Muscle layer of duodenum (tissue), 2 donors: ENCODE measurements at regions not wholly inside any gene's neighbourhood (a gene's known extent, or its start where the extent isn't known, plus 50 kb on each side); places are given as distances from the start of the nearest gene placed in this dataset.
"Not testable (repeated sequence)": the region's sequence is repeated elsewhere in the genome, so short reads cannot be mapped to it uniquely, and the experiment has no call there.

Source experiments
- H3K27ac ChIP-seq: one replicate; pipeline ENCODE4 v1.7.0; 2013; ENCODE audit warnings: mild to moderate bottlenecking, low read length
- H3K27me3 ChIP-seq: one replicate; pipeline ENCODE4 v1.7.0; 2013; ENCODE audit warnings: low read depth, mild to moderate bottlenecking, control low read depth, low read length
- H3K36me3 ChIP-seq, 2 donors: one replicate each; pipeline ENCODE4 v1.7.0; 2013; ENCODE audit warnings: low read length in 2 of 2, control low read depth in 1 of 2, mild to moderate bottlenecking in 1 of 2; ENCODE audit not compliant: insufficient read depth in 2 of 2, control insufficient read depth in 1 of 2
- H3K4me1 ChIP-seq, 2 donors: one replicate each; pipeline ENCODE4 v1.7.0; 2013; ENCODE audit warnings: low read length in 2 of 2, mild to moderate bottlenecking in 2 of 2, control low read depth in 1 of 2, moderate library complexity in 1 of 2; ENCODE audit not compliant: insufficient read depth in 2 of 2, control insufficient read depth in 1 of 2
- H3K4me3 ChIP-seq, 2 donors: one replicate each; pipeline ENCODE4 v1.7.0; 2013; ENCODE audit warnings: low read length in 2 of 2, low read depth in 1 of 2, mild to moderate bottlenecking in 1 of 2
- H3K9me3 ChIP-seq, 2 donors: one replicate each; pipeline ENCODE4 v1.7.0; 2013; ENCODE audit warnings: low read length in 2 of 2, control low read depth in 1 of 2, mild to moderate bottlenecking in 1 of 2; ENCODE audit not compliant: control insufficient read depth in 1 of 2
- donor health status: healthy.

DNA sequence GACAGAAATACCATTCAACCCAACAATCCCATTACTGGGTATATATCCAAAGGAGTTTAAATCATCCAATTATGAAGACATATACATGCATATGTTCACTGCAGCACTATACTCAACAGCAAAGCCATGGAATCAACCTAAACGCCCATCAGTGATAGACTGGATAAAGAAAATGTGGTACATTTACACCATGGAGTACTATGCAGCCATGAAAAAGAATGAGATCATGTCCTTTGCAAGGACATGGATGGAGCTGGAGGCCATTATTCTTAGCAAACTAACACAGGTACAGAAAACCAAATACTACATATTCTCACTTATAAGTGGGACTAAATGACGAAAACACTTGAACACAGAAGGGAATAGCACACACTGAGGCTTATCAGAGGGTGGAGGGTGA, 230.6 kb upstream of the ETAA1 start:
- H3K4me3 ChIP-seq, H3K27ac ChIP-seq, H3K9me3 ChIP-seq: not testable (repeated sequence)

DNA sequence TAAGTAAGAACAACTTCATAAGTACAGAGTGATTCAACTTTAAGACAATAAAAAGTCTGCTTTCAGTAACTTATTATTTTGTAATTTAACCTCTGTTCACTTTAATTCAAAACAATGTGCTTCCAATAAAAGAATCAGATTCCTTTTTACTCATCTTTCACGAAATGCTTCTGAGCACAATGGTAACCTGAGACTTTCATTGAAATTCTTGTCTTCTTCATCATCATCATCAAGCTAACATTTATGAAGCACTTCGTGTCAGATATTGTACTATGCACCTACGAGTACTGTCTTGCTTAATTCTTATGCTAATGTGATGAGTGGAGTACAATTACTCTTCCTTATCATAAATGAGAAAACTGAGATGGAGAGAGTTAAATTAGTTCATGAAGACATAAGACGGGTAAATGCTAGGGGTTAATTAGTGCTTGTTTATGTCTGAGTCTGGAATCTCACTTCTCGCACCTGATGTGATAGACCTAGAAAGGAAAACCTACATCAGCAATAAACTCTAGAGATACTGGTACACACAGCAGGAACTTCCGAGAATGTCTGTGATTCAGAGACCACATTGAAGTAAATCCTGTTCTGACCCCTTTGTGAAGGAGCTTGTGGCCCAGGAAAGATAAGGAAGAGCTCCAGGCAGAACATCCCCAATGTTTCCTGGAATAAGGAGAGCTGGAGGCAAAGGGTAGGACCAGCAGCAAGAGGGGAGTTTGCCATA, 227.6 kb upstream of the ETAA1 start:
- Histone ChIP-seq H3K27me3 (no peaks in the 10 kb centered on the region), H3K9me3 (peaks cover 0 to 2% of the 10 kb centered on the region in 2 donors)

More for the DNA sequence above, 230.6 kb upstream of the ETAA1 start:
- not testable (repeated sequence) for H3K36me3 ChIP-seq, H3K4me1 ChIP-seq, H3K27me3 ChIP-seq

DNA sequence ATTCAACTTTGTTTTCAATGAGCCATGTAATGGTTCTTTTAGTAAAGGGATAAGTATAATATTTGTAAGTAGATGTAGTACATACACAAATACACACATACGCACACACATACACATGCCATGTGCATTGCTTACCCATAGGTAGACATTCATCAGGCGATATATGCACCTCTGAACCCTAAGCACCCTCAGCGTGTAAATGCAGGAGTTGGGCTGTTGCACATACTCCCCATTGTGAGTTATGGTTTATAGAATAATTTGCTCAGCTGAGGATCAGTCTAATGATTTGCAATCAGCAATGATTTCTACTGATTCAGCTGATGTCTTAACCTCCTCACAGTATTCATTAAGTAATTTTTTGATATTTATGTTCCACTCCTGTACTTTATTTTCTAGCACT, 217.6 kb upstream of the ETAA1 start:
- no peaks in the 10 kb centered on the region for H3K9me3 ChIP-seq
- H3K36me3 ChIP-seq: no peaks in the 10 kb centered on the region
- no peaks in the 10 kb centered on the region for H3K4me1 ChIP-seq
- no peaks in the 10 kb centered on the region for H3K27me3 ChIP-seq
- H3K27ac ChIP-seq: no peak overlapping the region
- H3K4me3 ChIP-seq: no peak overlapping the region

More for the DNA sequence above, 227.6 kb upstream of the ETAA1 start:
- no peak overlapping the region for H3K27ac ChIP-seq
- no peak overlapping the region for H3K4me3 ChIP-seq
- H3K36me3 ChIP-seq: no peaks in the 10 kb centered on the region
- no peaks in the 10 kb centered on the region for H3K4me1 ChIP-seq

DNA sequence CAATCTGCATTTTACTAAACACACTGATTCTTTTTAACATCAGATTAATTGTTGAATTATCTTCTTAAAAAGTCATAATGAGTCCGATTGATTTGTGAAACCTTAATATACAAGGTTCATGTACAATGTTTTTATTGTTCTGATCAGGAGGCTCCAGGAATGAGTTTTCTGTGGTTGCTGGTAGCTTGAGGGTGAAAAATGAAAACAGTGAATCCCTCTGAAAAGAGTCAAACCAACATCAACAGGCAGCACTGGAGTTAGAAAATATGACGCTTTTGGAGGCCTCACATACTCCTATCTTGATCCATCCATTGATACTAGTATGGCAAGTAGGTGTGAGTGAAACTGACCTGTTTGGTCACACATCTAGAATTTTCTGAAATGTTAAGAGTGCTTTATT, 216.3 kb upstream of the ETAA1 start:
- Histone ChIP-seq H3K36me3 (no peaks in the 10 kb centered on the region), H3K4me3 (no peak overlapping the region), H3K27me3 (no peaks in the 10 kb centered on the region), H3K9me3 (no peaks in the 10 kb centered on the region), H3K4me1 (no peaks in the 10 kb centered on the region), H3K27ac (no peak overlapping the region)

DNA sequence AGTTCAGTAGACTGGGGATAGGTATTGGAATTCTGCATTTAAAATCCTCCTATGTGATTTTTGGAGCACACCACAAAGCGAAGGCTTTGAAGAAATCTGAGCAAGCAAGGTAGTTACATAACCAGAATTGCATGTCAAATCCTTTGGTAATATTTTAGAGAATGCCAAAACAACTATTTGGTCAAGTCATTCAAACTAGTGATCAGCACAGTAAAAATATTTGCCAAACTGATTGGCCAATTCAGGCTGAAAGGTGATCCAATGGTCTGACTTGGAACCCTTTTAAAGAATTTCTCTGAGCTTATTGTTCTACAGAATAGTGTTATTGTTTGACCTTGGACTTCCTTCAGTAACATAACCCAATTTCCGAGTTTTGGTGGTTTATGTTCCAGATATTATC, 214.2 kb upstream of the ETAA1 start:
- Histone ChIP-seq H3K27ac (no peak overlapping the region), H3K4me3 (no peak overlapping the region), H3K27me3 (no peaks in the 10 kb centered on the region), H3K4me1 (no peaks in the 10 kb centered on the region), H3K36me3 (no peaks in the 10 kb centered on the region), H3K9me3 (no peaks in the 10 kb centered on the region)

DNA sequence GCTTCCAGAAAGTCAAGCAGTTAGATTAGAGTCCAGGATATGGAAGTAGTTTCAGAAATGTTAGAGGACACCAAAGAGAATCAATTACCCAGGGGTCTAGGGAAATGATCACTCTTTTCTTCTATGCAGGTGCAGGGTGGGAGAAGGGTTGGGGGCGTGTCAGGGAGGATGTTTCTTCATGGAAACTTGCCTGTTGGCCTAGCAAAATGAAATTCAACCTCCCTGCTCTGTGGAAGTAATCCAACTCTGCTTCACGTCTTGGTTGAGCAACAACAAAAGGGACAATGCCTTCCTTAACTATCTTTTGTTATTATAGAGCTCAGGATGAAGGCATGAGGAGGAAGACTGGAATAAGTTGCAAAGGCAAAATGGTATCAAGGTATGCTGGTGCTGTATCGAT, 210.8 kb upstream of the ETAA1 start:
- H3K4me1 ChIP-seq: no peaks in the 10 kb centered on the region

DNA sequence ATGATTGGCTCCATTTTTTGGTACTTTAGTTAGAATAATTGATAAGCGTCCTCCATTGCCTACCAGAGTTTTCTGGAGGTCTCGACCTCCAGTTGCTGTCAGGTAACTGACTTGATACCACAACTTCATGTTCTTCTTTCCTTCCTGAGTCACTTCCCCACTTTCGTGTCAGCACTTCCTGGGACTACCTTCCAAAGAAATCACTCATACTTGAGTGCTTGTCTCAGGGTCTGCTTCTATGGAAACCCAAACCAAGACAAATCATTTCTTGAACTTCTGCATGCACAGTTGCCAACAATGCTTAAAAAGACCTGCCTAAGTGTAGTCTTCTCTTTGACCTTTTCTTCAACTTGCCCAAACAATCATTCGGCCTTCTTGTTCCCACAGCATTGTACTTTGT, 210.3 kb upstream of the ETAA1 start:
- no peaks in the 10 kb centered on the region for H3K27me3 ChIP-seq

More for the DNA sequence above, 210.8 kb upstream of the ETAA1 start:
- Histone ChIP-seq H3K27ac (no peak overlapping the region), H3K4me3 (no peak overlapping the region), H3K36me3 (no peaks in the 10 kb centered on the region), H3K27me3 (no peaks in the 10 kb centered on the region), H3K9me3 (no peaks in the 10 kb centered on the region)

DNA sequence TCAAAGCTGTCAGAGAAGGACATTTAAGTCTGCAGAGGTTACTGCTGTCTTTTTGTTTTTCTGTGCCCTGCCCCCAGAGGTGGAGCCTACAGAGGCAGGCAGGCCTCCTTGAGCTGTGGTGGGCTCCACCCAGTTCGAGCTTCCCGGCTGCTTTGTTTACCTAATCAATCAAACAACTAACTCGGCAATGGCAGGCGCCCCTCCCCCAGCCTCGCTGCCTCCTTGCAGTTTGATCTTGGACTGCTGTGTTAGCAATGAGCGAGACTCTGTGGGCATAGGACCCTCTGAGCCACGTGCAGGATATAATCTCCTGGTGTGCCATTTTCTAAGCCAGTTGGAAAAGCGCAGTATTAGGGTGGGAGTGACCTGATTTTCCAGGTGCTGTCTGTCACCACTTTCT, 201.8 kb upstream of the ETAA1 start:
- H3K27me3 ChIP-seq, H3K4me1 ChIP-seq, H3K4me3 ChIP-seq, H3K9me3 ChIP-seq, H3K27ac ChIP-seq, H3K36me3 ChIP-seq: not testable (repeated sequence)

More for the DNA sequence above, 210.3 kb upstream of the ETAA1 start:
- Histone ChIP-seq H3K36me3 (no peaks in the 10 kb centered on the region), H3K27ac (no peak overlapping the region), H3K4me1 (no peaks in the 10 kb centered on the region), H3K9me3 (no peaks in the 10 kb centered on the region), H3K4me3 (no peak overlapping the region)

DNA sequence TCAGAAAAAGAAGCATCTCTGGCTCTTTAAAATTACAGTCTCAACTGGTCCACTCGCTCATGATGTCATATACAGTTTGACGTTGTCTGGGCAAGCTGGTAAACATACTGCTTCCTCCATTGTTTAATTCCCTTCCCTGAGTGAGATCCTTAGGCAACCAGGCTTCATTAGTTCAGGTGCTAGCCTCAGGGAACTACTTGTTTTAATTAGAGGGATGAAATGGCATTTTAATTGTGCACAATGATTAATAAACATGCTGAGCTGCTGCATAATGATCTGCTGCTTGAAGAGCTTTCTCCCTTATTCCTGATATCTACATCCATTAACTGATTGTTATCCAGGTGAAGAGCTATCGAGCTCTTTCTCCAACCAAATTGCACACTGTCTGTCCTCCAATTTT, 195.6 kb upstream of the ETAA1 start:
- Histone ChIP-seq H3K36me3 (no peaks in the 10 kb centered on the region), H3K4me3 (no peak overlapping the region), H3K9me3 (no peaks in the 10 kb centered on the region), H3K27me3 (no peaks in the 10 kb centered on the region), H3K4me1 (no peaks in the 10 kb centered on the region), H3K27ac (no peak overlapping the region)

DNA sequence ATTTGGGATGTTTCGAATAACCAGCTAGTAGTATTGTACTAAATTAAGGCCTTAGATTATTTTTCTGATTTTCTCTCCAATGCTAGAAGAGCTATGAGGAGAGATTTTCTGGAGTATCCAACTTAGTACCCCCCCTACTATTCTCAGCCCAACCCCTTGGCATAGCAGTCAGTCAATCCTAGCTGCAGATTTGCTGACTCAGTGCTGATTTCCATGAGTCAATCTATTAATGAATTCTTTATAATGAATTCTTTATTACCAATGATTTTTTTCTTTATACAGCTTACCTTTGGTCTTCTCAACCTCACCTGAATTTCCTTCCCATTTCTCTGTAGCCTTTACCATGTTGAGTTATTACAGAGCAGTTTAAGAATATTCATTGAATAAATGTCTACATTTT, 192.8 kb upstream of the ETAA1 start:
- no peaks in the 10 kb centered on the region for H3K9me3 ChIP-seq
- no peaks in the 10 kb centered on the region for H3K4me1 ChIP-seq
- H3K36me3 ChIP-seq: no peaks in the 10 kb centered on the region
- no peaks in the 10 kb centered on the region for H3K27me3 ChIP-seq
- no peak overlapping the region for H3K27ac ChIP-seq
- no peak overlapping the region for H3K4me3 ChIP-seq

DNA sequence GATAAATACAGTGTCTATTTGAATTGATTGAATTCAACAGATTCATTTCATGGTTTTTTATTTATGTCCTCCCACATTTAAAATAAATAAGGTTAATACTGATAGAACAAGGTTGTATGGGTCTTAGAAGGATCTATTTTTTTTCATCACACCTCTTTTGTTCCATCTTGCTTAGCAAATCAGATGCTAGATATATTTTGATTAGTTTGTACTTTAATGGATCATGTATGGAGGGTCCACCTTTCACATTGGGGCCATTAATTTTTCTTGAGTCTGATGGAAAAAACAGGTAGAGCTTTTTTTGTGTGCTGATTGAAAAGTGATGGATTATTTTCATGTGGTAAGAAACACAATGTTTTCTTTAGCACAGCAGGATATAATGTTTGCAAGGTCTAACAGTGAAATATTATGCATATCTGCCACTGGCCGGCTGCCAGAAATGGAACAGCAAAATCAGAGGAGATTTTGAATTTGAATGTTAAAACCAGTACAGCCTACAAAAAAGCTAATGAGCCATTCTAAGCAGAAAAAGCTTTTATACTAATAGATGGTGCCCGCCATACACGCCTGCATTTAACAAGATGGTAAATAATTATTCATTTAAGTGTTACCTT, 188.1 kb upstream of the ETAA1 start:
- no peaks in the 10 kb centered on the region for H3K9me3 ChIP-seq
- H3K36me3 ChIP-seq: no peaks in the 10 kb centered on the region
- H3K27ac ChIP-seq: no peak overlapping the region
- no peak overlapping the region for H3K4me3 ChIP-seq
- no peaks in the 10 kb centered on the region for H3K4me1 ChIP-seq
- H3K27me3 ChIP-seq: no peaks in the 10 kb centered on the region

DNA sequence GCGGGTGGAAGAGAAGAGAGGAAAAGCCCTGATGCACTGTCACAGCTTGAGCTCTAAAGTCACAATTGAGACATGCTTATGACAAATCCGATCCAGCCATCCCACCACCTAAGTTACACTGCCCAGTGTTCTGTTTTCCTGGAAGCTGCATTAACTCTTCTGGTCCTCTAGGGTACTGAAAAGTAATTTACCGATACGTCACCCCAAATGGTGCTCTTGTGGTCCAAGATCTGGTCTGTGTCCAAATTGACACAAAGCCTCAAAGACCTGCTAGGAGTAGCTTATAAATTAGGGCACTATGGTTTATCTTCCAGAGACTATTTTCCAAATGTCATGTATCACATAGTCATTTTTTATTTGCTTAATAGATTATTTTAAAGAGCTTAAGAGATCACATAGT, 186.7 kb upstream of the ETAA1 start:
- Histone ChIP-seq H3K27me3 (no peaks in the 10 kb centered on the region), H3K27ac (no peak overlapping the region), H3K4me1 (peaks cover 0 to 2% of the 10 kb centered on the region in 2 donors), H3K36me3 (no peaks in the 10 kb centered on the region), H3K4me3 (no peak overlapping the region), H3K9me3 (no peaks in the 10 kb centered on the region)
